ENCODE measurements at regions not wholly inside any gene's neighbourhood (a gene's known extent, or its start where the extent isn't known, plus 50 kb on each side); places are given as distances from the start of the nearest gene placed in this dataset.

DNA sequence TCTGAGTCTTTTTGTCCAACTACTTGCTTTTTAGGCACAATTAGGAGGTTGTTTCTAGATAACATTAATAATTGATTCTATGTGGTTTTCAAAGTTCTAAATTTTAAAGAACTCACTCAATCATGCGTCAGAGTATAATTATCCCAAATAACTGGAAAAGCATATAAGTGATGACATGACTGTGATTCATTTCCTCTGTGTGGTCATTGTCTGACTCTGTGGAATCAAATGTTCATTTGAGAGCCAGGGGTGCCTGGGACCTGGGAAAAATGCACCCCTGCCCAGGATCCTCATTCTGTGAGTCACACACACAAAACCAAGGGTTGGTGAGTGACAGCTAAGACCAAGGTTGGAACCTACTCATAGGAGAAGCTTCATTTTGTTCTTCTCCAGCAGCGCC lies 127.1 kb upstream of the MLIP start:
- Histone ChIP-seq H3K27me3 (no peaks in the 10 kb centered on the region), H3K4me3 (ENCODE audit: low read depth, low read length) (no peak overlapping the region), H3K4me1 (no peaks in the 10 kb centered on the region), H3K36me3 (no peaks in the 10 kb centered on the region), H3K9me3 (no peaks in the 10 kb centered on the region)
- TF ChIP-seq, protein P1, sequence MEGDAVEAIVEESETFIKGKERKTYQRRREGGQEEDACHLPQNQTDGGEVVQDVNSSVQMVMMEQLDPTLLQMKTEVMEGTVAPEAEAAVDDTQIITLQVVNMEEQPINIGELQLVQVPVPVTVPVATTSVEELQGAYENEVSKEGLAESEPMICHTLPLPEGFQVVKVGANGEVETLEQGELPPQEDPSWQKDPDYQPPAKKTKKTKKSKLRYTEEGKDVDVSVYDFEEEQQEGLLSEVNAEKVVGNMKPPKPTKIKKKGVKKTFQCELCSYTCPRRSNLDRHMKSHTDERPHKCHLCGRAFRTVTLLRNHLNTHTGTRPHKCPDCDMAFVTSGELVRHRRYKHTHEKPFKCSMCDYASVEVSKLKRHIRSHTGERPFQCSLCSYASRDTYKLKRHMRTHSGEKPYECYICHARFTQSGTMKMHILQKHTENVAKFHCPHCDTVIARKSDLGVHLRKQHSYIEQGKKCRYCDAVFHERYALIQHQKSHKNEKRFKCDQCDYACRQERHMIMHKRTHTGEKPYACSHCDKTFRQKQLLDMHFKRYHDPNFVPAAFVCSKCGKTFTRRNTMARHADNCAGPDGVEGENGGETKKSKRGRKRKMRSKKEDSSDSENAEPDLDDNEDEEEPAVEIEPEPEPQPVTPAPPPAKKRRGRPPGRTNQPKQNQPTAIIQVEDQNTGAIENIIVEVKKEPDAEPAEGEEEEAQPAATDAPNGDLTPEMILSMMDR (IDR thresholded peaks at IDR 0.05; ENCODE audit: low read depth, low read length), result no peak
- DNase-seq, result no peak

DNA sequence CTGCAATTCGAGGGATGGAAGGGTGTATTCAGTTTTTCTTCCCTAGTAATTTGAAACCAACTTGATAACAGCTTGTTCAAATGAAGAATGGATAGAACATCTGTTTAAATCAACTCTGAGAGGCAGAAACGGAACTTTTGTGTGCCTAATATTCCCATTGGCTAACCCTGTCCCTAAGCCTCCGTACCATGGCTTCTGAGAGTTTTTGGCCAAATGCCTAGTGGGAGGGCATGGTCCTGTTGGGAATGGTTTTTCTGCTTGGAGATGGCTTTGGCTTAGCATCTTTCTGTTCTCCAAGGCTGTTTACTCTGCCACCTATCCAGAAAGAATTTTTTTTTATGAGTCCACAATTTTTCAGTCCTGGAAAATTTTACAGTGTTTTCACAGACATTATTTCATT lies 126.7 kb upstream of the MLIP start:
- Histone ChIP-seq H3K9me3 (no peaks in the 10 kb centered on the region), H3K27me3 (no peaks in the 10 kb centered on the region), H3K4me1 (no peaks in the 10 kb centered on the region), H3K4me3 (ENCODE audit: low read depth, low read length) (no peak overlapping the region), H3K36me3 (no peaks in the 10 kb centered on the region)
- TF ChIP-seq, protein P1 (IDR thresholded peaks at IDR 0.05; ENCODE audit: low read depth, low read length), result no peak
- DNase-seq, result no peak

DNA sequence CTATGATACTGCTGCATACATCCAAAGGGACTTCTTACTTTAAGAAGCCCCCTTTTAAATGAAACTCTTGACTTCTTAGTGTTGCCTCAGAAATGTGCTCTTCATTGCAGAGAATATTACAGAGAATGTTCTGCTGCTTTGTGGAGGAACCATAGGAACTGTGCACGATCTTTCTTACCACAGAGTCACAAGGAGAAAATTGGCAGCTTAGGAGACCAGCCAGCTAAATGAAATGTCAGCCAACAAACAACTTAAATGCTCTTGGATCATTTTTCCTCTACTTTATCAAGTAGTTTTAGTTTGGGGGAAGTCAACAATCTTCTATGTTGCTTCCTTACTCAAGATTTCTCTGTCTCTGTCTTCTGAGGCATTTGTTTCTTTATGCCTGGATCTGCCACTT lies 125.9 kb upstream of the MLIP start:
- no peak for DNase-seq
- no peaks in the 10 kb centered on the region for H3K36me3 ChIP-seq
- H3K9me3 ChIP-seq, result no peaks in the 10 kb centered on the region
- no peaks in the 10 kb centered on the region for H3K27me3 ChIP-seq
- no peaks in the 10 kb centered on the region for H3K4me1 ChIP-seq
- H3K4me3 ChIP-seq (ENCODE audit: low read depth, low read length), result no peak overlapping the region
- TF ChIP-seq, protein P1 (IDR thresholded peaks at IDR 0.05; ENCODE audit: low read depth, low read length), result no peak

DNA sequence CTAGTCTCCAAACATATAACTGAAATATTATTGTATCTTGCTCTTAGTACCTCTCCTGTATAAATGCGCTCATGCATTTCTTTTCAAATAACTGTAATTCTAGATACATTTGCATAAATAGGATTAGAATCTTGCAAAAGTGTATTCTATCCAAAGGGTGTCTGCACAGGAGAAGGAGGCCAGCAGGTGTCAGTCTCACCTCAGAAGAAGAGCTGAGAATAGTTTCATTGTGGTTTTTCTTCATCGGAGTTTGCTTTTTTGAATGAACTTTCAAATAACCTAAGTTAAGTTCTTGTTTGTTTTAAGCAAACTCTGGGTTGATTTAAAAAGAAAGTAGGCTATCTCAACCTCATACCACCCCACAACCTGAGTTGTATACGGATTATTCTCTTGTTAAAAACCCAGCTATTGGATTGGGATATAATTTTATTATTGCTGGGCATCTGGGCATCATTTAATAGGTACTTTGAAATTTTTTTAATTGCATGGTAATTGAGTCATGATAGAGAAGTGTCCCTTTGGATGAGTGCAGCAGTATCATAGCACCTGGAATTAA lies 125.0 kb upstream of the MLIP start:
- TF ChIP-seq, protein P1 (IDR thresholded peaks at IDR 0.05; ENCODE audit: low read depth, low read length), result peak; percentile 44
- Histone ChIP-seq H3K27me3 (no peaks in the 10 kb centered on the region), H3K4me3 (ENCODE audit: low read depth, low read length) (no peak overlapping the region), H3K9me3 (no peaks in the 10 kb centered on the region), H3K36me3 (no peaks in the 10 kb centered on the region), H3K4me1 (no peaks in the 10 kb centered on the region)
- peak; percentile 6 for DNase-seq

DNA sequence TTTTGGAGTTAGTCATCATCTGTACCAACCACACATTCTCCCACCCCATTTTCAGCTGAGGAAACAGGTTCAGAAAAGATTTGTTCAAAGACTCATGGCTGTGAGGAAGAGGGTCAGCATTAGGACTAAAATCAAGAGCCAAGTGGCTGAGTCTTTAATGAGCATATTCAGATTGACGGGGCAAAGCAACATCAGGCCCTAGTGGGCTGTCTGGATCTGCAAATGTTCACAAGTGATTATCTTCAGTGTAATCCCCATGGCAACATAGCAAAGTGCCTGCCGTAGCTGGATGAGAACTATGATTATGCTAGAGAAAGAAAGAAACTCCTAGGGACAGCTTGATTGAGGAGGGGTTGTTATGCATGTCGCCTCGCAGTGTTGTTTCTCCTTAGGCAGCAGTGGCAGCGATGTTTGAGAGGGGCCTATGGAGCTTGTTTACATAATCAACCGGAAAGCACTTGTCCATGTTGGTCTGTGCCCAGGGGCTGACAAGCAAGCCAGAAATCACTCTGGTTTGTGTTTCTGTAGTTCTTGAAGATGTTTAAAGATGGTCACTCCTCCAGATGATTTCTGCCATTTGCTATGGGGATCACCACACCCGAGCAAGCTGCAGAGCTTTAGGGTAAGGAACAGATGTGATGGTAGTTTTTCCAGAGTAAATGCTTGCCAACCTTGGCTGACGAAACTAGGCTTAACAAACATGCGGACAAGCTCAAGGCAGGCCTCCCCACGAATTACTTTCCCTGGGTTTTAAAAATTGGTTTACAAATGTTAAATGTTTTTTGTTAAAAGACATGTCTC lies 124.3 kb upstream of the MLIP start:
- H3K4me1 ChIP-seq, result no peaks in the 10 kb centered on the region
- H3K4me3 ChIP-seq (ENCODE audit: low read depth, low read length), result no peak overlapping the region
- no peaks in the 10 kb centered on the region for H3K9me3 ChIP-seq
- no peaks in the 10 kb centered on the region for H3K27me3 ChIP-seq
- no peaks in the 10 kb centered on the region for H3K36me3 ChIP-seq
- no peak for DNase-seq
- TF ChIP-seq, protein P1 (IDR thresholded peaks at IDR 0.05; ENCODE audit: low read depth, low read length), result no peak

DNA sequence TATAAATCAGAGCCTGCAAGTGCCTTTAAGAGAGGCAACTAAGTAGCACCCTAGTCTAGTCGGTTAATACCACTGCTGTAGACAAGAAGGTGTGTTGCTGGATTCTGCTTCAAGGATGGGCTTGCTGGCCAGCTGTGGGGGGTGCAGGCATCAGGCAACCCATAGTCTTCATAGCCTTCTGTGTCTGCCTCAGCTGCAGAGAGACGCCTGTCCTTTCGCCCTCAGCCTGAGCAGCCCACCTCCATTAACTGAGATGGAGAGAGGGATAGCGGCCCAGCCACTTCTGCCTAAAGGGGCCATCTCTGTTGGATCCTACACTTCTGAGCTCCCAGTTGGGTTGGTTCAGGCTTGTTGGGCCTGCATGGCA lies 123.7 kb upstream of the MLIP start:
- Histone ChIP-seq H3K36me3 (no peaks in the 10 kb centered on the region), H3K4me3 (ENCODE audit: low read depth, low read length) (no peak overlapping the region), H3K27me3 (no peaks in the 10 kb centered on the region), H3K9me3 (no peaks in the 10 kb centered on the region), H3K4me1 (no peaks in the 10 kb centered on the region)
- DNase-seq, result no peak
- TF ChIP-seq, protein P1 (IDR thresholded peaks at IDR 0.05; ENCODE audit: low read depth, low read length), result no peak
